ENCODE measurements at regions not wholly inside any gene's neighbourhood (a gene's known extent, or its start where the extent isn't known, plus 50 kb on each side); places are given as distances from the start of the nearest gene placed in this dataset.

DNA sequence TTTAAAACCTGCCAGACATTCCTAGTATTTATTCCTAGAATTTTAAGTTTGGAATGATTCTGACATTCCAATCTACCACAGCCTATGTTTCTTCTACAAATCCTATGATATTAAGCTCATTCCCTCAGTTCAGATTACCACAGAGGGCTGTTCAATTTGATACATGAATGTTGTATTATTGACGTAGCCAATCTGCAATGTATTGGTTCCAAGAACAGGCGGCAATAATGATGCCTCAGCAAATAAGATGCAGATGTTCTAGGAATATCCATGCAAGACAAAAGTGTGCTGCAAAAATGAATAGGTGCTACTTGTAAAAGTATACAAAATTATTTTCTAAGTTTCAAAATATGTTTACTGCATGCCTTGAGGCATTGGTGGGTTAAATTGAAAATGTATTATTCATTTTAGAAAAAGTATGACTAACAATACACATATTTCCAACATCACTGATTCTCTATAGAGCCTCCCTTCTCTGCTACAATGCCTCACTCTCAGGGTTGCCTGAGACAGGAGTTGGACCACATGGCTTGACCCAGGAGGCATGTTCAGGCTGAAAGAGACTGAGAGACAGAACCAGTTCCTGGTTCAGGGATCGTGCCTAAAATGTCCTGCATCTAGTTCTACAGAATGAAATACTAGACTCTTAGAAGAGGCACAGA is 94.1 kb upstream of the CREB5 start:
- TF ChIP-seq EP300 (IDR thresholded peaks at IDR 0.05) (no peak), POLR2A (IDR thresholded peaks at IDR 0.05) (no peak), CTCF (IDR thresholded peaks at IDR 0.05) (no peak), POLR2AphosphoS5 (IDR thresholded peaks at IDR 0.05) (no peak)
- Histone ChIP-seq H3K9me3 (no peaks in the 10 kb centered on the region), H3K36me3 (no peaks in the 10 kb centered on the region), H3K4me1 (no peaks in the 10 kb centered on the region), H3K27ac (no peak overlapping the region), H3K27me3 (peaks cover 10% of the 10 kb centered on the region), H3K4me3 (no peak overlapping the region)
- ATAC-seq = no peak
- WGBS, 2 donors (ENCODE audit: low coverage in 1 of 2) = 93 to 94% methylated on average over 3 of the region's 3 CpGs

GRCh38 chr7:28323833-28324232 is 88.5 kb upstream of the CREB5 start:
- H3K4me1 ChIP-seq = no peaks in the 10 kb centered on the region
- 79 to 98% methylated on average over 6 to 7 of the region's 7 CpGs for WGBS, 2 donors (ENCODE audit: low coverage in 1 of 2)
- H3K27me3 ChIP-seq = no peaks in the 10 kb centered on the region
- ATAC-seq = no peak
- H3K27ac ChIP-seq = no peak overlapping the region
- TF ChIP-seq POLR2A (IDR thresholded peaks at IDR 0.05) (no peak), POLR2AphosphoS5 (IDR thresholded peaks at IDR 0.05) (no peak), EP300 (IDR thresholded peaks at IDR 0.05) (no peak), CTCF (IDR thresholded peaks at IDR 0.05) (no peak)
- no peak overlapping the region for H3K4me3 ChIP-seq
- no peaks in the 10 kb centered on the region for H3K9me3 ChIP-seq
- no peaks in the 10 kb centered on the region for H3K36me3 ChIP-seq

- Histone ChIP-seq H3K27me3 (no peaks in the 10 kb centered on the region), H3K4me3 (no peak overlapping the region), H3K4me1 (no peaks in the 10 kb centered on the region), H3K27ac (no peak overlapping the region), H3K9me3 (no peaks in the 10 kb centered on the region), H3K36me3 (no peaks in the 10 kb centered on the region)
- no peak for ATAC-seq
- TF ChIP-seq POLR2A (IDR thresholded peaks at IDR 0.05) (no peak), CTCF (IDR thresholded peaks at IDR 0.05) (no peak)
- WGBS, 2 donors (ENCODE audit: low coverage in 1 of 2) = 46 to 61% methylated on average over 2 of the region's 2 CpGs
These were observed 84.2 kb upstream of the CREB5 start for GRCh38 chr7:28328146-28328545.

DNA sequence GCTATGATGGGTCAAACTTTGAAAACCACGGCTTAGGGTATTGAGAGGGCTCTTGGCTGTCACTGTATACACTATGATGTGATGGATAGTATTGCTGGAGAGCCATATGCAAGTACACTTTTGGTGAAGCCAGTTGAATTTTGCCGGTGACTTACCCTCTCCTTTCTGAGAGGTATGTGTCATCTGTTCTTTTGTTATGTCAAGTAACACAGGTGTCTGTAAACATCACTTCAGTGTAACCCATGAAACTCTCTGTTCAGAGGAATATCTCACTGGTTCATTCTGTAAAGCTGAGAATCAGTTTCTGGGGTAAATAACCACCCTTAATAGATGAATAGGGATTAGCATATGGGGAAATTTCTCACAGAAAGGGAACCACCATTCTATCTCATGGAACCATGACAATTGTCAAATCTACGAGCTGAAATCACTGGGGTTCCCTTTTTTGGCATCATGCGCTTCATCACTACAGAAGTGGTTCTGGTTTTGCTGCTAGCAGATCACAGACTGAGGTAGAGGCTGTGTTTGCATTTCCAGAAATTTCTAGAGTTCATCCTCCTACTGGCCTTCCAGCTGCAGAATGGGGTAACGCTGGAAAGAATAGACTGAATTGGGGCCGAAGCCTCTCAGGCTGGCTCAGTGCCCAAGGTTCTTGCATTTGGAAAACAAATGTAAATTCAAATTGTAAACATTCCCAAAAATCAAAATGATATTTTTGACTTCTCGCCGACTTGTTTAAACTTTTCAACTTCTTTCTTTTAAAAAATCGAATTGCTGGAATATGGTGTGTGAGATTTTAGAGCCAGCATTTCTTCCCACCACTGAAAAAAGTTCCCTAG is 83.3 kb upstream of the CREB5 start:
- no peak overlapping the region for H3K27ac ChIP-seq
- no peaks in the 10 kb centered on the region for H3K9me3 ChIP-seq
- TF ChIP-seq POLR2A (IDR thresholded peaks at IDR 0.05) (no peak), POLR2AphosphoS5 (IDR thresholded peaks at IDR 0.05) (no peak), EP300 (IDR thresholded peaks at IDR 0.05) (no peak), CTCF (IDR thresholded peaks at IDR 0.05) (no peak)
- no peak overlapping the region for H3K4me3 ChIP-seq
- no peak for ATAC-seq
- H3K36me3 ChIP-seq = no peaks in the 10 kb centered on the region
- 70 to 72% methylated on average over 9 of the region's 9 CpGs for WGBS, 2 donors (ENCODE audit: low coverage in 1 of 2)
- no peaks in the 10 kb centered on the region for H3K4me1 ChIP-seq
- no peaks in the 10 kb centered on the region for H3K27me3 ChIP-seq
